RWPE1 (cell line): ENCODE measurements at regions not wholly inside any gene's neighbourhood (a gene's known extent, or its start where the extent isn't known, plus 50 kb on each side); places are given as distances from the start of the nearest gene placed in this dataset.

Experiments
- CTCF ChIA-PET: fragments of 350-600 bp; sonication (Branson Sonifier 250); formaldehyde crosslinking; extraction: SDS; loops from one replicate; lab custom pipeline; 2021; lab: Yijun Ruan, JAX
- POLR2A ChIA-PET: fragments of 400-600 bp; formaldehyde crosslinking; extraction: SDS; loops from one replicate; lab custom pipeline; 2020; ENCODE audit warnings: antibody characterized with exemption; ENCODE audit not compliant: low non-redundant PET; lab: Yijun Ruan, JAX
- DNase-seq: peaks from one replicate; pipeline ENCODE4 v3.0.0; 2012; ENCODE audit warnings: low spot score
- H3K27ac ChIP-seq: fragments of 450-650 bp; 2 replicates; pipeline ENCODE4 v1.5.1; 2017
- CTCF ChIP-seq: fragments of 450-650 bp; conservative IDR thresholded peaks from 2 replicates; pipeline ENCODE4 v1.5.1; 2017; ENCODE audit warnings: low read depth, mild to moderate bottlenecking

GRCh38 chr2:5923957-5924945 lies 232.1 kb downstream of the SOX11 start:
- no peak for TF ChIP-seq CTCF
- ChIA-PET POLR2A (no interaction called here), CTCF (interaction anchor here (0.6 kb wide), 1 partner anchor 39 kb away, joined by 3 read pairs; no protein-coding TSS in a partner anchor)
- DNase-seq: no peak
- no peak overlapping the region for H3K27ac ChIP-seq

GRCh38 chr2:5925604-5926003 lies 233.4 kb downstream of the SOX11 start:
- no peak for DNase-seq
- ChIA-PET POLR2A (no interaction called here), CTCF (interaction anchor here (0.6 kb wide), 1 partner anchor 61 kb away, joined by 6 read pairs; no protein-coding TSS in a partner anchor)
- no peak overlapping the region for H3K27ac ChIP-seq
- no peak for TF ChIP-seq CTCF

GRCh38 chr2:5926871-5927512 lies 234.8 kb downstream of the SOX11 start:
- no peak for DNase-seq
- TF ChIP-seq CTCF: no peak
- H3K27ac ChIP-seq: no peak overlapping the region
- ChIA-PET POLR2A (no interaction called here), CTCF (no interaction called here)

- H3K27ac ChIP-seq: no peak overlapping the region
- CTCF ChIA-PET: interaction anchor here (0.6 kb wide), 1 partner anchor 1674 kb away, joined by 5 read pairs; no protein-coding TSS in a partner anchor
- no peak for TF ChIP-seq CTCF
- no peak for DNase-seq
- POLR2A ChIA-PET: no interaction called here
Measured at GRCh38 chr2:5932556-5933469, 240.6 kb downstream of the SOX11 start.

GRCh38 chr2:5933669-5934068 lies 241.5 kb downstream of the SOX11 start:
- ChIA-PET CTCF (interaction anchor here (0.6 kb wide), 1 partner anchor 1673 kb away, joined by 5 read pairs; no protein-coding TSS in a partner anchor), POLR2A (no interaction called here)
- H3K27ac ChIP-seq: no peak overlapping the region
- DNase-seq: no peak
- no peak for TF ChIP-seq CTCF
